PC-9 (cell line): ENCODE measurements at regions not wholly inside any gene's neighbourhood (a gene's known extent, or its start where the extent isn't known, plus 50 kb on each side); places are given as distances from the start of the nearest gene placed in this dataset.

ENCODE experiments used
- BruUV-seq: library from RNA; stranded (reverse); fragments of 400-500 nt; replicated peaks from 2 replicates; lab custom pipeline; 2021; lab: Mats Ljungman, UMichigan
- CTCF ChIA-PET: fragments of 300-600 bp; sonication (Branson Sonifier 250); formaldehyde crosslinking; loops from one replicate; lab custom pipeline; 2022; ENCODE audit warnings: antibody characterized with exemption; lab: Charles Lee
- POLR2A ChIA-PET: fragments of 300-600 bp; sonication (Branson Sonifier 250); formaldehyde crosslinking; loops from one replicate; lab custom pipeline; 2022; ENCODE audit warnings: antibody characterized with exemption; ENCODE audit not compliant: unreplicated experiment; lab: Charles Lee
- DNase-seq, 2 experiments: peaks; one replicate each; pipeline versions ENCODE4 v3.0.0 to v3.0.0-alpha.2; 2015 to 2022; ENCODE audit warnings: mixed read lengths in 1 of 2
- H2AFZ ChIP-seq: fragments of 200-600 bp; sonication (generic); 2 replicates; pipeline ENCODE4 v1.8.1; 2017; ENCODE audit warnings: antibody characterized with exemption
- H3F3A ChIP-seq: fragments of 200-600 bp; sonication (generic); 2 replicates; pipeline ENCODE4 v1.8.1; 2017; ENCODE audit warnings: antibody characterized with exemption, mild to moderate bottlenecking, low read depth; ENCODE audit not compliant: insufficient read depth
- H3K27ac ChIP-seq: fragments of 200-600 bp; sonication (generic); 2 replicates; pipeline ENCODE4 v1.6.1; 2016; ENCODE audit warnings: mixed run types
- H3K27me3 ChIP-seq: fragments of 200-600 bp; sonication (generic); 2 replicates; pipeline ENCODE4 v1.6.1; 2016; ENCODE audit warnings: low read depth, mixed run types; ENCODE audit not compliant: insufficient read depth
- H3K36me3 ChIP-seq: fragments of 200-600 bp; sonication (generic); 2 replicates; pipeline ENCODE4 v1.6.1; 2016; ENCODE audit warnings: low read depth, mixed run types
- H3K4me1 ChIP-seq: fragments of 200-600 bp; sonication (generic); replicated peaks from 2 replicates; pipeline ENCODE4 v1.6.1; 2016; ENCODE audit warnings: mixed run types; ENCODE audit not compliant: insufficient read depth
- H3K4me2 ChIP-seq: fragments of 200-600 bp; sonication (generic); 2 replicates; pipeline ENCODE4 v1.6.1; 2017; ENCODE audit warnings: mixed run types
- H3K4me3 ChIP-seq: fragments of 200-600 bp; sonication (generic); 2 replicates; pipeline ENCODE4 v1.6.1; 2016; ENCODE audit warnings: mixed run types
- H3K79me2 ChIP-seq: fragments of 200-600 bp; sonication (generic); 2 replicates; pipeline ENCODE4 v1.6.1; 2017; ENCODE audit warnings: low read depth, mixed run types
- H3K9me2 ChIP-seq: fragments of 200-600 bp; sonication (generic); 2 replicates; pipeline ENCODE4 v1.8.1; 2017; ENCODE audit warnings: mild to moderate bottlenecking; ENCODE audit not compliant: insufficient read depth
- H3K9me3 ChIP-seq: fragments of 200-600 bp; sonication (generic); 2 replicates; pipeline ENCODE4 v1.8.1; 2016; ENCODE audit warnings: low read depth; ENCODE audit not compliant: insufficient read depth
- H4K20me1 ChIP-seq: fragments of 200-600 bp; sonication (generic); 2 replicates; pipeline ENCODE4 v1.8.1; 2017; ENCODE audit not compliant: insufficient read depth
- EZH2 ChIP-seq: fragments of 200-600 bp; sonication (generic); IDR thresholded peaks from 2 replicates; pipeline ENCODE4 v1.8.0; 2017; ENCODE audit warnings: antibody characterized with exemption, low read depth
- intact Hi-C: fragments of 100-400 bp; cut with micrococcal nuclease; formaldehyde crosslinking; loops from one replicate; pipeline ENCODE4 v1.10.0; 2022; ENCODE audit not compliant: unreplicated experiment
- TF ChIP-seq, protein P1 (sequence below): fragments of 200-600 bp; sonication (generic); conservative IDR thresholded peaks from 2 replicates; pipeline ENCODE4 v1.6.1; 2017; ENCODE audit warnings: mixed run types, antibody characterized with exemption, mild to moderate bottlenecking, moderate library complexity

DNA sequence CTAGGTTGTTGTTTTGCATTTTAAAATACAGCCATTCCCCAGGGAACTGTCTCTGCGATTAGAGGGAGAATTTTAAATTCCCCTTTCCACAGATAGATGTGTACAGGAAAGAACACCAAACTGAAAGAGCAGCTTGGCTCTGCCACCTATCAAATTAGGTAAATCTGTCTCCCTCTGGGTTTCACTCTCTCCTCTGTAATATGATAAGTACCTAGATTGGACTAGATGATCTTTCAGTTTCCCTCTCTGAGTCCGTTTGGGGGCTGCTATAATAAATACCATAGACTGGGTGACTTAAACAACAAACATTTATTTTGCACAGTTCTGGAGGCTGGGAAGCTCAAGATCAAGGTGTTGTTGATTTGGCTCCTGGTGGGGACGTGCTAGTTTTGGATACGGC, 186.0 kb downstream of the KIF20B start:
- POLR2A ChIA-PET, result no interaction called here
- CTCF ChIA-PET, result interaction anchor here (0.7 kb wide), 1 partner anchor 8 kb away, joined by 3 read pairs; no protein-coding TSS in a partner anchor
- BruUV-seq, result no TSS peak
- no peaks in the 10 kb centered on the region for H3K4me1 ChIP-seq
- H3K36me3 ChIP-seq, result no peaks in the 10 kb centered on the region
- no peaks in the 10 kb centered on the region for H3K9me3 ChIP-seq
- H3K27me3 ChIP-seq, result no peaks in the 10 kb centered on the region
- DNase-seq, result no peak
- no peak overlapping the region for H3K4me3 ChIP-seq
- H3K4me2 ChIP-seq, result no peak overlapping the region
- no peaks in the 10 kb centered on the region for H3F3A ChIP-seq
- H2AFZ ChIP-seq, result no peak overlapping the region
- no peak for TF ChIP-seq EZH2
- TF ChIP-seq, protein P1, sequence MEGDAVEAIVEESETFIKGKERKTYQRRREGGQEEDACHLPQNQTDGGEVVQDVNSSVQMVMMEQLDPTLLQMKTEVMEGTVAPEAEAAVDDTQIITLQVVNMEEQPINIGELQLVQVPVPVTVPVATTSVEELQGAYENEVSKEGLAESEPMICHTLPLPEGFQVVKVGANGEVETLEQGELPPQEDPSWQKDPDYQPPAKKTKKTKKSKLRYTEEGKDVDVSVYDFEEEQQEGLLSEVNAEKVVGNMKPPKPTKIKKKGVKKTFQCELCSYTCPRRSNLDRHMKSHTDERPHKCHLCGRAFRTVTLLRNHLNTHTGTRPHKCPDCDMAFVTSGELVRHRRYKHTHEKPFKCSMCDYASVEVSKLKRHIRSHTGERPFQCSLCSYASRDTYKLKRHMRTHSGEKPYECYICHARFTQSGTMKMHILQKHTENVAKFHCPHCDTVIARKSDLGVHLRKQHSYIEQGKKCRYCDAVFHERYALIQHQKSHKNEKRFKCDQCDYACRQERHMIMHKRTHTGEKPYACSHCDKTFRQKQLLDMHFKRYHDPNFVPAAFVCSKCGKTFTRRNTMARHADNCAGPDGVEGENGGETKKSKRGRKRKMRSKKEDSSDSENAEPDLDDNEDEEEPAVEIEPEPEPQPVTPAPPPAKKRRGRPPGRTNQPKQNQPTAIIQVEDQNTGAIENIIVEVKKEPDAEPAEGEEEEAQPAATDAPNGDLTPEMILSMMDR, result no peak
- intact Hi-C loops, result no loop called here
- no peak overlapping the region for H3K27ac ChIP-seq
- H3K79me2 ChIP-seq, result no peaks in the 10 kb centered on the region
- H3K9me2 ChIP-seq, result no peaks in the 10 kb centered on the region
- no peaks in the 10 kb centered on the region for H4K20me1 ChIP-seq

DNA sequence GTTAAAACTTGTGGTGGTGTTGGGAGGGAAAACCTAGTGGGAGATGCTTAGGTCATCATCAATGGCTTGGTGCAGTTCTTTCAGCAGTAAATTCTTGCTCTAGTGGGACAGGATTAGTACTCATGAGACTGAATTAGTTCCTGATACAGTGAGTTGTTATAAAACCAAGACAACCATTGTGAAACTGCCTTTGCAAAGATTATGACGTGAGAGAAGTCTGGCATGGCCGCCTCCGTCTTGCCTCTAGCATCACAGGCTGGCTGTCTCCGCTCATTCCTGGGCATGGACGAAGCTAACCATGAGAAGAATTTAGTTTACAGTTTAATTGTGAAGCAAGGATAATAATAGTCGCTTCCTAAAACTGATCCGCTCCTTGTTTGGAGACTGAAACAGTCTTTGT, 186.4 kb downstream of the KIF20B start:
- ChIA-PET CTCF (no interaction called here), POLR2A (no interaction called here)
- Histone ChIP-seq H3K9me2 (no peaks in the 10 kb centered on the region), H2AFZ (no peak overlapping the region), H3K4me3 (no peak overlapping the region), H3K4me2 (no peak overlapping the region), H3K4me1 (no peaks in the 10 kb centered on the region), H3K36me3 (no peaks in the 10 kb centered on the region), H3K27ac (no peak overlapping the region), H3K9me3 (no peaks in the 10 kb centered on the region), H3F3A (no peaks in the 10 kb centered on the region), H4K20me1 (no peaks in the 10 kb centered on the region), H3K79me2 (no peaks in the 10 kb centered on the region), H3K27me3 (no peaks in the 10 kb centered on the region)
- intact Hi-C loops, result no loop called here
- no TSS peak for BruUV-seq
- TF ChIP-seq, protein P1, result no peak
- no peak for TF ChIP-seq EZH2
- DNase-seq, result no peak

DNA sequence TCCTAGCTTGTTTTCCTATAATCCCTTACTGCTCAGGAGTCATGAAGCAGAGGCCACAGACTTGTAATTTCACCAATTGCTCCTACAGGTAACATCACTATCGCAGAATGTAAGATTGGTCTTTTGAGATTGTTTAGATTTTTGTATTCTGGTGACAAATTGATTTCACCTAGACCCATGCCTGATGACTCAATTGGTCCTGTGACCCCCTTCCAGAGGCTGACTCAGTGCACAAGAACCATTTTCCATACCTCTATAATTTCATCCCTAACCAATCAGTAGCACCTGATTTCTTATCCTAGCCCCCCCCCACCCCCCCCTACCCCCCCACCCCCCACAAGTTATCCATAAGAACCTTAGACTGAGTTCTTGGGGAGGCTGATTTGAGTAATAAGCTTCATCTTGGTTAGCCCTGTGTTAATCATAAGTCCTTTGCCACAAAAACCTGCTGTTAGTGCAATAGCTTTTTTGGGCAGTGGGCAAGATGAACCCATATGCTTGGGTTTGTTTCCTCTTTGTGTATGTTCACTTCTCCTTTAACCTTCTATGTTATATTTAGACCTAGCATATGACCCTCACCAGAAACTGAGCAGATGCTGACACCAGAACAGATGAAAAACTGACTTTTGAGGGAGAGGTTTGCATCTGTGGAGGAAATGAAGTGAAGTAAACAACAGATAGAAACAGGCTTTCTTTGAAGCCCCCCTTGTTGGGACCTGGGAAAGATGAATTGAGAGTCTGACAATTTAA, 187.1 kb downstream of the KIF20B start:
- no peaks in the 10 kb centered on the region for H3K79me2 ChIP-seq
- no peaks in the 10 kb centered on the region for H3K9me3 ChIP-seq
- no peaks in the 10 kb centered on the region for H3K9me2 ChIP-seq
- H3K27me3 ChIP-seq, result no peaks in the 10 kb centered on the region
- H2AFZ ChIP-seq, result no peak overlapping the region
- no TSS peak for BruUV-seq
- H3K4me1 ChIP-seq, result no peaks in the 10 kb centered on the region
- no peak for TF ChIP-seq EZH2
- TF ChIP-seq, protein P1, result no peak
- H3K4me3 ChIP-seq, result no peak overlapping the region
- intact Hi-C loops, result no loop called here
- DNase-seq, result no peak
- CTCF ChIA-PET, result no interaction called here
- H4K20me1 ChIP-seq, result no peaks in the 10 kb centered on the region
- H3K4me2 ChIP-seq, result no peak overlapping the region
- no peaks in the 10 kb centered on the region for H3K36me3 ChIP-seq
- no peak overlapping the region for H3K27ac ChIP-seq
- POLR2A ChIA-PET, result no interaction called here
- no peaks in the 10 kb centered on the region for H3F3A ChIP-seq
